IMR-90 (cell line): ENCODE measurements at regions not wholly inside any gene's neighbourhood (a gene's known extent, or its start where the extent isn't known, plus 50 kb on each side); places are given as distances from the start of the nearest gene placed in this dataset.

Experiments used
- CHD1 ChIP-seq: IDR thresholded peaks from 2 replicates; pipeline ENCODE4 v1.6.1; 2012; ENCODE audit warnings: low read depth, low read length, improper control_type of control experiment
- CTCF ChIP-seq: conservative IDR thresholded peaks from 2 replicates; pipeline ENCODE4 v1.5.1; 2012; ENCODE audit warnings: mild to moderate bottlenecking, low read depth, low read length, improper control_type of control experiment
- FOS ChIP-seq: fragments of 150-350 bp; IDR thresholded peaks from 2 replicates; pipeline ENCODE4 v1.6.1; 2016; ENCODE audit warnings: low read depth, low read length
- MAZ ChIP-seq: IDR thresholded peaks from 2 replicates; pipeline ENCODE4 v1.6.1; 2012; ENCODE audit warnings: low read depth, mild to moderate bottlenecking, low read length, improper control_type of control experiment, moderate library complexity, borderline replicate concordance
- MXI1 ChIP-seq: IDR thresholded peaks from 2 replicates; pipeline ENCODE4 v1.6.1; 2012; ENCODE audit warnings: low read depth, mild to moderate bottlenecking, low read length, moderate library complexity, borderline replicate concordance
- NFE2L2 ChIP-seq: fragments of 150-350 bp; IDR thresholded peaks from 2 replicates; pipeline ENCODE4 v1.6.1; 2016; ENCODE audit warnings: low read depth, mild to moderate bottlenecking, low read length

DNA sequence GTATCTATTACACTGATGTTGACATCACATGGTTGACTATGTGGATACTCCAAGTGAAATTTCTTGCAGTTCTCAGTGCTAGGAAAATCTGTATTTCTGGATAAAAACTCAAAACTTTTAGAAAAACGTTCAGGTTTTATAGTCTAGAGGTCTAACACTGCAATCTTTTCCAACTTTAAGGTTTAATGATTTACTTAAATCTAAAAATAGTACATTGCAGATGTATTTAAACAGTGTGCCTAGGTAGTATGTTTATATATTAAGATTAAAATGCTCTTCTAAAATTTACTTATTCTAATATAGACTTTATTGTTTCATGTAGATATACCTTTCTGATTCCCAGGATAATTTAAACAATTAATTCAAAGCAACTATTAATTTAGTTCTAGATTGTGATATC lies 98.3 kb downstream of the SH3YL1 start:
- TF ChIP-seq CTCF (no peak), FOS (no peak), NFE2L2 (no peak), CHD1 (no peak), MAZ (no peak), MXI1 (no peak)
